Vagina (tissue), 2 donors: ENCODE measurements at regions not wholly inside any gene's neighbourhood (a gene's known extent, or its start where the extent isn't known, plus 50 kb on each side); places are given as distances from the start of the nearest gene placed in this dataset.
"Not testable (repeated sequence)": the region's sequence is repeated elsewhere in the genome, so short reads cannot be mapped to it uniquely, and the experiment has no call there.

Experiments
- DNase-seq, 2 donors: peaks; one replicate each; pipeline ENCODE4 v3.0.0-alpha.2; 2017; ENCODE audit errors: extremely low spot score in 2 of 2
- H3K27ac ChIP-seq: fragments of 200-600 bp; sonication (generic); one replicate; pipeline ENCODE4 v1.5.1; 2019
- H3K27me3 ChIP-seq: fragments of 200-600 bp; sonication (generic); one replicate; pipeline ENCODE4 v1.5.1; 2019
- H3K36me3 ChIP-seq, 2 donors: fragments of 200-600 bp; sonication (generic); one replicate each; pipeline ENCODE4 v1.5.1; 2017 to 2019
- H3K4me1 ChIP-seq: fragments of 200-600 bp; sonication (generic); one replicate; pipeline ENCODE4 v1.5.1; 2019
- H3K4me3 ChIP-seq, 2 donors: fragments of 200-600 bp; sonication (generic); 1 replicate in 1 of 2; 2 replicates in 1 of 2; pipeline ENCODE4 v1.5.1; 2016 to 2019
- H3K9me3 ChIP-seq: fragments of 200-600 bp; sonication (generic); one replicate; pipeline ENCODE4 v1.5.1; 2019
- CTCF ChIP-seq, 3 experiments: fragments of 450-650 bp in 2 of 3; fragments of 200-600 bp in 1 of 3; sonication (generic) in 1 of 3; IDR thresholded peaks; one replicate each; pipeline ENCODE4 v1.5.1; 2017 to 2019; ENCODE audit warnings: antibody characterized with exemption in 3 of 3, mild to moderate bottlenecking in 2 of 3, moderate library complexity in 2 of 3
- POLR2A ChIP-seq, 2 donors: fragments of 450-650 bp; IDR thresholded peaks; one replicate each; pipeline ENCODE4 v1.6.1; 2017; ENCODE audit warnings: antibody characterized with exemption in 2 of 2, mild to moderate bottlenecking in 2 of 2, moderate library complexity in 2 of 2
- POLR2AphosphoS5 ChIP-seq, 2 donors: sonication (generic); formaldehyde crosslinking; IDR thresholded peaks; one replicate each; pipeline ENCODE4 v1.9.0; 2017; ENCODE audit warnings: antibody characterized with exemption in 2 of 2, mild to moderate bottlenecking in 2 of 2, low read depth in 1 of 2; ENCODE audit not compliant: insufficient read depth in 1 of 2
- intact Hi-C: fragments of 100-400 bp; cut with DNase I; formaldehyde crosslinking; loops from one replicate; pipeline ENCODE4 v1.15.1; 2023

- H3K4me1 ChIP-seq: no peaks in the 10 kb centered on the region
- H3K27ac ChIP-seq: no peak overlapping the region
- H3K4me3 ChIP-seq: no peak overlapping the region
- H3K9me3 ChIP-seq: no peaks in the 10 kb centered on the region
- no peak for DNase-seq
- intact Hi-C loops: no loop called here
- no peaks in the 10 kb centered on the region for H3K36me3 ChIP-seq
- no peaks in the 10 kb centered on the region for H3K27me3 ChIP-seq
- no peak for TF ChIP-seq CTCF (IDR thresholded peaks at IDR 0.05)
- no peak for TF ChIP-seq POLR2AphosphoS5 (IDR thresholded peaks at IDR 0.05; ENCODE audit: insufficient read depth in 1 of 2, low read depth in 1 of 2)
- TF ChIP-seq POLR2A (IDR thresholded peaks at IDR 0.05): no peak
Observed at GRCh38 chr14:87386524-87386923, 606.5 kb downstream of the GALC start.

- H3K27ac ChIP-seq: no peak overlapping the region
- H3K4me3 ChIP-seq: no peak overlapping the region
- H3K4me1 ChIP-seq: no peaks in the 10 kb centered on the region
- no peaks in the 10 kb centered on the region for H3K9me3 ChIP-seq
- intact Hi-C loops: no loop called here
- no peaks in the 10 kb centered on the region for H3K27me3 ChIP-seq
- no peak for DNase-seq
- TF ChIP-seq POLR2AphosphoS5 (IDR thresholded peaks at IDR 0.05; ENCODE audit: insufficient read depth in 1 of 2, low read depth in 1 of 2): no peak
- H3K36me3 ChIP-seq: no peaks in the 10 kb centered on the region
Observed at GRCh38 chr14:87380054-87380453, 612.9 kb downstream of the GALC start.

- H3K27me3 ChIP-seq: no peaks in the 10 kb centered on the region
- H3K9me3 ChIP-seq: no peaks in the 10 kb centered on the region
- no peak for TF ChIP-seq CTCF (IDR thresholded peaks at IDR 0.05)
- TF ChIP-seq POLR2A (IDR thresholded peaks at IDR 0.05): no peak
- TF ChIP-seq POLR2AphosphoS5 (IDR thresholded peaks at IDR 0.05; ENCODE audit: insufficient read depth in 1 of 2, low read depth in 1 of 2): no peak
- H3K27ac ChIP-seq: no peak overlapping the region
- H3K4me1 ChIP-seq: no peaks in the 10 kb centered on the region
- intact Hi-C loops: no loop called here
- H3K4me3 ChIP-seq: no peak overlapping the region
- H3K36me3 ChIP-seq: no peaks in the 10 kb centered on the region
- DNase-seq: no peak
Observed at GRCh38 chr14:87368751-87369150, 624.2 kb downstream of the GALC start.

DNA sequence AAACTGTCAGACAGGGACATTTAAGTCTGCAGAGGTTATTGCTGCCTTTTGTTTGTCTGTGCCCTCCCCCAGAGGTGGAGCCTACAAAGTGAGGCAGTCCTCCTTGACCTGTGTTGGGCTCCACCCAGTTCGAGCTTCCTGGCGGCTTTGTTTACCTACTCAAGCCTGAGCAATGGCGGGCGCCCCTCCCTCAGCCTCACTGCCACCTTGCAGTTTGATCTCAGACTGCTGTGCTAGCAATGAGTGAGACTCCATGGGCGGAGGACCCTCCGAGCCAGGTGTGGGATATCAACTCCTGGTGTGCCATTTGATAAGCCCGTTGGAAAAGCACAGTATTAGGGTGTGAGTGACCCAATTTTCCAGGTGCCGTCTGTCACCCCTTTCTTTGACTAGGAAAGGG lies 632.7 kb downstream of the GALC start:
- intact Hi-C loops, H3K9me3 ChIP-seq, H3K4me3 ChIP-seq, DNase-seq, H3K27ac ChIP-seq, H3K4me1 ChIP-seq, H3K27me3 ChIP-seq, H3K36me3 ChIP-seq: not testable (repeated sequence)

- Histone ChIP-seq H3K27ac (no peak overlapping the region), H3K4me1 (no peaks in the 10 kb centered on the region), H3K4me3 (no peak overlapping the region), H3K27me3 (no peaks in the 10 kb centered on the region), H3K9me3 (no peaks in the 10 kb centered on the region), H3K36me3 (no peaks in the 10 kb centered on the region)
- DNase-seq: no peak
- intact Hi-C loops: no loop called here
- TF ChIP-seq CTCF (IDR thresholded peaks at IDR 0.05) (no peak), POLR2A (IDR thresholded peaks at IDR 0.05) (no peak), POLR2AphosphoS5 (IDR thresholded peaks at IDR 0.05; ENCODE audit: insufficient read depth in 1 of 2, low read depth in 1 of 2) (no peak)
Observed at GRCh38 chr14:87351007-87351406, 642.0 kb downstream of the GALC start.

GRCh38 chr14:87349921-87350320 lies 643.1 kb downstream of the GALC start:
- Histone ChIP-seq H3K9me3 (no peaks in the 10 kb centered on the region), H3K27me3 (no peaks in the 10 kb centered on the region), H3K36me3 (no peaks in the 10 kb centered on the region), H3K27ac (no peak overlapping the region), H3K4me1 (no peaks in the 10 kb centered on the region), H3K4me3 (no peak overlapping the region)
- TF ChIP-seq CTCF (IDR thresholded peaks at IDR 0.05) (no peak), POLR2A (IDR thresholded peaks at IDR 0.05) (no peak), POLR2AphosphoS5 (IDR thresholded peaks at IDR 0.05; ENCODE audit: insufficient read depth in 1 of 2, low read depth in 1 of 2) (no peak)
- intact Hi-C loops: no loop called here
- DNase-seq: no peak
